BLaER1 (cell line): ENCODE measurements at regions not wholly inside any gene's neighbourhood (a gene's known extent, or its start where the extent isn't known, plus 50 kb on each side); places are given as distances from the start of the nearest gene placed in this dataset.
"Not testable (repeated sequence)": the region's sequence is repeated elsewhere in the genome, so short reads cannot be mapped to it uniquely, and the experiment has no call there.

Experiments used
- H3K27ac ChIP-seq: shearing (Covaris generic); formaldehyde crosslinking; 2 replicates; pipeline ENCODE4 v1.8.1; 2022
- H3K27me3 ChIP-seq: shearing (Covaris generic); formaldehyde crosslinking; 2 replicates; pipeline ENCODE4 v1.8.1; 2022
- H3K36me3 ChIP-seq: shearing (Covaris generic); formaldehyde crosslinking; 2 replicates; pipeline ENCODE4 v1.8.1; 2022
- H3K4me1 ChIP-seq: shearing (Covaris generic); formaldehyde crosslinking; 2 replicates; pipeline ENCODE4 v1.8.1; 2022
- H3K4me2 ChIP-seq: shearing (Covaris generic); formaldehyde crosslinking; 2 replicates; pipeline ENCODE4 v1.8.1; 2022
- H3K4me3 ChIP-seq: shearing (Covaris generic); formaldehyde crosslinking; 2 replicates; pipeline ENCODE4 v1.8.1; 2022
- H3K9ac ChIP-seq: shearing (Covaris generic); formaldehyde crosslinking; 2 replicates; pipeline ENCODE4 v1.8.1; 2022
- H3K9me3 ChIP-seq: shearing (Covaris generic); formaldehyde crosslinking; 2 replicates; pipeline ENCODE4 v1.8.1; 2022
- H4K20me1 ChIP-seq: shearing (Covaris generic); formaldehyde crosslinking; 2 replicates; pipeline ENCODE4 v1.8.1; 2022
- Cebpa-rat ChIP-seq: shearing (Covaris generic); IDR thresholded peaks from 2 replicates; pipeline ENCODE4 v1.8.1; 2022

DNA sequence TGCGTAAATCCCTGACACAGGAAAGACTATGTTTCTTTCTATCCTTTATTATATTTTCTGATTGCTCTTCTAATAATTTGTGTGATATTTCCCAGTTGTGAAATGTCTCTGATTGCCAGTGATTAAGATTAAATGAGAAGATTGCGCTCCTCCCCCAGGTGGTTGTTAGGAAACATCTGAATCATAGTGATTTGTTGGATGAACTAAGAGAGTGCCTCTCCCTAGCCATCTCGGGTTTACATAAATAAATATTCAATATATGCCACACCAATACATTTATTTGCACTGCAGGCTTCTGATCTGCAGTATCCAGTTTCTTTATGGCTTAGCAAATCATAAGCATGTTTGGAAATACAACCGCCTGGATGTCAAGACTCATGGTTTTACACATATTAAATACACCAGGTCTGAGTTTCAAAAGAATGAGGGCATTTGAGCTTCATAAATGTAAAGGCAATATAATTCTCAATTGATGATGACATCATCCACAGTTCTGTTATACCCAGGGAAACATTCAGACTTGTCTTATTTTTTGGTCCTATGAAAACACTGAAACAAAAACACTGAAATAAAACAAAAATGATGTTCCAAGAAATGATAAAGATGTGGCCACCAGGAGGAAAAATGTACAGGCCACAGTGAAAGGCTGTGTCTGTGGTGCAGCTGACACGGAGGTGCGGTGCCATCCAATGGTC is 826.7 kb upstream of the ACVR2A start:
- no peaks in the 10 kb centered on the region for H3K36me3 ChIP-seq
- H3K27me3 ChIP-seq: no peaks in the 10 kb centered on the region
- H3K27ac ChIP-seq: no peak overlapping the region
- TF ChIP-seq Cebpa-rat: no peak
- no peaks in the 10 kb centered on the region for H4K20me1 ChIP-seq
- H3K4me3 ChIP-seq: no peak overlapping the region
- H3K4me2 ChIP-seq: no peak overlapping the region
- H3K9ac ChIP-seq: no peak overlapping the region
- peaks cover 11% of the 10 kb centered on the region for H3K4me1 ChIP-seq
- H3K9me3 ChIP-seq: peaks cover 16% of the 10 kb centered on the region

DNA sequence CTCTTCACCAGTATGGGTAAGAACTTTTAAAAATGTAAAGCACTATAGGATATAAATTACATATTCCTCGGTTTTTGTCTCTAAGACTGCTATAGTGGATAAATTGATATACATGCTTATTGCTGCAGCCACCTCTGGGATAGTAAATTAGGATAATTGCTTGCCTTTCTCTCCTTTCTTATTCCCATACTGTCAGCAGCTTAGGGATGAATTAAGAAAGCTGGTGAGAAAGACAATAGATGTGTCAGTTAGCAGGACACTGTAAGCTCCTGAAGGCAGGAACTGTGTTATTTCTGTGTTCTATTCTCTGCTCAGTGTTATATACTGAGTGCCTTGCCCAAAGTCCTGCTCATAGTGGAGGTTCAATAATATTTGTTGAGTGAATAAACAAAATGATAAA is 828.6 kb upstream of the ACVR2A start:
- no peaks in the 10 kb centered on the region for H4K20me1 ChIP-seq
- no peaks in the 10 kb centered on the region for H3K27me3 ChIP-seq
- H3K27ac ChIP-seq: no peak overlapping the region
- TF ChIP-seq Cebpa-rat: no peak
- H3K36me3 ChIP-seq: no peaks in the 10 kb centered on the region
- no peak overlapping the region for H3K4me2 ChIP-seq
- 0 out of 2 replicates have a peak, but pooled peaks cover 4% of the 10 kb centered on the region for H3K9me3 ChIP-seq
- peaks cover 11% of the 10 kb centered on the region for H3K4me1 ChIP-seq
- H3K4me3 ChIP-seq: no peak overlapping the region
- no peak overlapping the region for H3K9ac ChIP-seq

GRCh38 chr2:147015591-147015990 is 829.2 kb upstream of the ACVR2A start:
- Histone ChIP-seq H4K20me1 (no peaks in the 10 kb centered on the region), H3K4me2 (no peak overlapping the region), H3K27me3 (no peaks in the 10 kb centered on the region), H3K9ac (no peak overlapping the region), H3K27ac (no peak overlapping the region), H3K4me3 (no peak overlapping the region), H3K9me3 (0 out of 2 replicates have a peak, but pooled peaks cover 4% of the 10 kb centered on the region), H3K36me3 (no peaks in the 10 kb centered on the region), H3K4me1 (peaks cover 11% of the 10 kb centered on the region)
- no peak for TF ChIP-seq Cebpa-rat

DNA sequence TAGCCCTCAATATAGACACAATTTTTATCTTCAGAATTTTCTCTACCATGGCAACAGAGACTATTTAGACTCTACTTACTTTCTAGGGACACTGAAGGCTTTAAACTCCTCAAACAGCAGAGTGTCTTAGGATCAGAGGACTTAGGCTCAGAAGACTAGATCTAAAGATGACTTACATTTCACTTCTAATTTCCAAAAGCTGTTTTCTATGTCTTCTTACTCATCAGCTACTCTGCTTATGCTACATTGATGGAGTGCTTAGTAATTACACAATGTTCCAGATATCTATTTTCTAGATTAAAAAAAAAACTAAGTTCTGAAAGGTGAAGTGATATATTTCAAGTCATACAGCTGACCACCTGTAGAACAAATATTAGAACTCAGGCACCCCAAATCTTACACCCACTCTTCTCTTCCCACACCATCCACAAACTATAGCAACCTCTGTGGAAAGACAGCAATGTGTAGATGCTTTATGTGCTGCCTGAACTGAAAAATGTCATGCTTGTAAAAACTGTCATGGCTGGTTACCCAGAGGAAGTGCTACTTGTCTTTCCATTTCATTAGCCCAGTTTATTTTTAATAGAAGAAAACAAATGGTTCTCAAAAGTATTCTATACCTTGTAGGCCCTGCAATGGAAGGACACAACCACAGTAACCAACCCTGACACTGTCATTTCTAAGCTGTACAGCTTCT is 831.0 kb upstream of the ACVR2A start:
- no peaks in the 10 kb centered on the region for H3K36me3 ChIP-seq
- no peak overlapping the region for H3K27ac ChIP-seq
- peaks cover 11% of the 10 kb centered on the region for H3K4me1 ChIP-seq
- no peaks in the 10 kb centered on the region for H3K27me3 ChIP-seq
- H3K4me2 ChIP-seq: peak overlapping the region; percentile 24
- no peak overlapping the region for H3K9ac ChIP-seq
- TF ChIP-seq Cebpa-rat: no peak
- H3K4me3 ChIP-seq: no peak overlapping the region
- no peaks in the 10 kb centered on the region for H4K20me1 ChIP-seq
- no peaks in the 10 kb centered on the region for H3K9me3 ChIP-seq

- H3K9ac ChIP-seq: no peak overlapping the region
- no peak overlapping the region for H3K4me3 ChIP-seq
- no peak overlapping the region for H3K4me2 ChIP-seq
- TF ChIP-seq Cebpa-rat: no peak
- H3K9me3 ChIP-seq: no peaks in the 10 kb centered on the region
- no peak overlapping the region for H3K27ac ChIP-seq
- no peaks in the 10 kb centered on the region for H3K36me3 ChIP-seq
- no peaks in the 10 kb centered on the region for H3K4me1 ChIP-seq
- no peaks in the 10 kb centered on the region for H4K20me1 ChIP-seq
- no peaks in the 10 kb centered on the region for H3K27me3 ChIP-seq
Measured at GRCh38 chr2:147008481-147008880, 836.3 kb upstream of the ACVR2A start.

DNA sequence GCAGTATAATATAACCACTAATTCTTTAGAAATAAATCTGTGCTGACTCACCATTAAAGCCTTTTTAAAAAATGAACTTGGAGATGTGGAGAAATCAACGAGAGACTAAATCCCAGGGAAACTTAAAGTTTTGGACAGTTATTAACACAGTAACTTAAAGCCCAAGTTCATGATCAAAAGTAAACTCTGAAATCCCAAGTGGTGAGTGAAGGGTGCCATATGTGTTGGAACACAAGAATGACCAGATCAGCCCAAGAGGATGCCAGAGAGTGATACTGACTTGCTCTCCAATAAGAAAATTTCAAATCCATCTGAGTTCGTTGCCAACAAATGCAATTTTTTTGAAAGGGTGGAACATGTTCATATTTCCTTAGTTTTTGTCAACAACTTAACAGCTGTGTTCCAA is 838.1 kb upstream of the ACVR2A start:
- Histone ChIP-seq H3K36me3 (no peaks in the 10 kb centered on the region), H3K27me3 (no peaks in the 10 kb centered on the region), H3K4me3 (no peak overlapping the region), H3K9ac (no peak overlapping the region), H3K4me1 (no peaks in the 10 kb centered on the region), H4K20me1 (no peaks in the 10 kb centered on the region), H3K9me3 (no peaks in the 10 kb centered on the region), H3K4me2 (no peak overlapping the region), H3K27ac (no peak overlapping the region)
- TF ChIP-seq Cebpa-rat: no peak

DNA sequence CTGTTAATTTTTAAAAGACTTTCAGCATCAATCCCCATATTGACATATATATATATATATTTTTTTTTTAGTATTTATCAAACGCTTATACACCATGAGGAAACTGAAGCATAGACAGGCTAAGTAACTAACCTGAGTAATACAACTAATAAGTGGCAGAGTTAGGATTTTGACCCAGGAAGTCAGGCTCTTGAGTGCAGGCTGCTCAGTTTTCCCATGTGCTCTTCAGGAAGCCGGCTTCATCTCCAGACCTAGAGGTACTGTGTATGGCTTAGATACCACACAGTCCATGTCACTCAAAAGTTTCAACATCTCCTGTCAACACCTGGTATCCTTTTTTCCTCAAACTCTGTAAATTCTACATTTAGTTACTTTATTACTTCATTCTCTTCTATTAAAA is 841.7 kb upstream of the ACVR2A start:
- Histone ChIP-seq H3K4me1 (no peaks in the 10 kb centered on the region), H3K9me3 (no peaks in the 10 kb centered on the region), H3K36me3 (no peaks in the 10 kb centered on the region), H3K9ac (no peak overlapping the region), H4K20me1 (no peaks in the 10 kb centered on the region), H3K27me3 (no peaks in the 10 kb centered on the region), H3K4me2 (no peak overlapping the region), H3K4me3 (no peak overlapping the region), H3K27ac (no peak overlapping the region)
- no peak for TF ChIP-seq Cebpa-rat

- Histone ChIP-seq H4K20me1 (no peaks in the 10 kb centered on the region), H3K36me3 (no peaks in the 10 kb centered on the region)
Measured at GRCh38 chr2:147002256-147002655, 842.6 kb upstream of the ACVR2A start.

GRCh38 chr2:147001061-147001460 is 843.8 kb upstream of the ACVR2A start:
- H3K4me1 ChIP-seq: no peaks in the 10 kb centered on the region
- H3K9me3 ChIP-seq: no peaks in the 10 kb centered on the region
- no peaks in the 10 kb centered on the region for H3K27me3 ChIP-seq
- TF ChIP-seq Cebpa-rat: no peak
- H3K9ac ChIP-seq: no peak overlapping the region
- no peaks in the 10 kb centered on the region for H3K36me3 ChIP-seq
- H4K20me1 ChIP-seq: no peaks in the 10 kb centered on the region
- no peak overlapping the region for H3K4me2 ChIP-seq
- no peak overlapping the region for H3K27ac ChIP-seq
- no peak overlapping the region for H3K4me3 ChIP-seq

More at GRCh38 chr2:147002256-147002655, 842.6 kb upstream of the ACVR2A start:
- Histone ChIP-seq H3K27ac (no peak overlapping the region), H3K4me2 (no peak overlapping the region), H3K4me3 (no peak overlapping the region), H3K9me3 (no peaks in the 10 kb centered on the region), H3K9ac (no peak overlapping the region), H3K27me3 (no peaks in the 10 kb centered on the region), H3K4me1 (no peaks in the 10 kb centered on the region)
- no peak for TF ChIP-seq Cebpa-rat

DNA sequence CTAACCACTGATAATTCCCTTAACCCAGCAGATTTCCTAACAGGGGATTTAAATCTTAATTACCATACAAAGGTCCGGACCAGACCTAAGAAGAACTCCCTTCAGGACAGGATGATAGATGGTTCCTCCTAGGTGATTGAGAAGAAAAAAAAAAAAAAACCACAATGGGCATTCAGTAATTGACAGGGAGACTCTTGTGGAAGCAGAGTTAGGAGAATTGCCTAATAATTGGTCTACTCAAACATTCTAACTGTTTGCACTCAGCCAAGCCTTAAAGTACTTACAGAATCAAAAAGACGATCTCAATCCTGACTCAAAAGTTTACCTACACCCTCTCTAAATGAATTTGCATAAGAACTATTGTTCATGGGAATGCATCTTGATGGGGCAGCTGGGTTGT is 844.7 kb upstream of the ACVR2A start:
- not testable (repeated sequence) for H3K27me3 ChIP-seq, H3K9ac ChIP-seq, H3K36me3 ChIP-seq, H3K4me2 ChIP-seq, H4K20me1 ChIP-seq, H3K4me1 ChIP-seq, H3K4me3 ChIP-seq, H3K9me3 ChIP-seq, H3K27ac ChIP-seq
